NCI-H128 (cell line): ENCODE measurements at regions not wholly inside any gene's neighbourhood (a gene's known extent, or its start where the extent isn't known, plus 50 kb on each side); places are given as distances from the start of the nearest gene placed in this dataset.
A peak's percentile ranks its signal among the peaks of the same experiment; 100 is the strongest.

ENCODE experiments used
- DNase-seq: peaks from one replicate; lab custom pipeline; 2025; ENCODE audit not compliant: unreplicated experiment; lab: John Stamatoyannopoulos, UW

GRCh38 chr2:6495466-6495865 lies 370.2 kb downstream of the CMPK2 start:
- no peak for DNase-seq

DNA sequence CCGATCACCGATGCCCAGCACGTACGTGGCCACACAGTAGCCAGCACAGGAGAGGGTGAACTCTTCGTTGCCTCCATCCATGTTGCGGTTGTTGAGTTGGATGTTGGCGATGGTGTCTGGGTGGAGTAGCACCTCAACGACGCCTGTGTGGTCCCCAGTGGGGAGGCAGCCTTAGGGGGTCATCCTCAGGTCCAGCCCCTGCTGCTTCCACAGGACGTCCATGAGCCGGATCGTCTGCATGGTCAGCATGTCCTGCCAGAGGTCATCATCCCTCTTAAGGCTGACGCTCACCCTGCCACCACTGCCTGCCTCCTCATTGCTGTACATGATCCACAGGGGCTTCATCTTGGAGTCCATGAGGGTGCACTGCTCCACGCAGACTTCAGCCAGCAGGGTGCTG lies 369.3 kb downstream of the CMPK2 start:
- DNase-seq = no peak

DNA sequence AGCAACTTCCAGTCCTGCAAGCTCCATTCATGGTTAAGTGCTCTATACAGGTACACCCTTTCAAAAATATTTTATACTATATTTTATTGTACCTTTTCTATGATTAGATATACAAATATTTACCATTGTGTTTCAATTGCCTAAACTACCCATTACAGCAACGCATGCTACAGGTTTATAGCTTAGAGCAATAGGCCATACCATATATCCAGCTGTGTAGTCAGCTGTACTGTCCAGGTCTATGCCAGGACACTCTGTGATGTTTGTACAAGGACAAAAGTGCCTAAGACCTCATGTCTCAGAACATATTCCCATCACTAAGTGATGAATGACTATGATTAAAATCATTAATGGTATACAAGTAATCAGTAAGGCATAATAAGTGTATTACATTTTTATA lies 368.7 kb downstream of the CMPK2 start:
- no peak for DNase-seq

GRCh38 chr2:6498841-6499240 lies 366.9 kb downstream of the CMPK2 start:
- no peak for DNase-seq

- DNase-seq = no peak
These were observed 366.0 kb downstream of the CMPK2 start for GRCh38 chr2:6499691-6500090.

GRCh38 chr2:6506361-6506794 lies 359.3 kb downstream of the CMPK2 start:
- DNase-seq = no peak

- no peak for DNase-seq
These were observed 358.8 kb downstream of the CMPK2 start for GRCh38 chr2:6506859-6507258.

DNA sequence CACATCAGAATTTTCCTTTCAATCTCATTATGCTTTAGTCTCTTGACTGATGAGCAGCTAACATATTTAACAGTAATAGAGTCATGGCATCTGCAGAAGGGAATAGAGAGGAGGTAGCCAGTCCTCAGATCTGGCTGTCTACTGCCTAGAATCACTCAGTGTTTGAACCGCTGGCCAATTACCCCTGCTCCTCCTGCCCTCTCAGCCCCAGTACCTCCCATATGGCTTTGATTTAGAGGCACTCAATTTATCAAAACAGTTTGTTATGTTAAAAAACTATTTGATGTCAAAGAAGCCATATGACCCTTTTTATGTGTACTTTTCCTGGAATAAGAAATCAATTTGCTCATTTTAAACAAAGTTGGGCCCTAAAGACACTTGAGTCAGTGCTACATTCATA lies 355.2 kb downstream of the CMPK2 start:
- no peak for DNase-seq

GRCh38 chr2:6512589-6512988 lies 353.1 kb downstream of the CMPK2 start:
- DNase-seq = no peak

GRCh38 chr2:6516674-6517073 lies 349.0 kb downstream of the CMPK2 start:
- no peak for DNase-seq

DNA sequence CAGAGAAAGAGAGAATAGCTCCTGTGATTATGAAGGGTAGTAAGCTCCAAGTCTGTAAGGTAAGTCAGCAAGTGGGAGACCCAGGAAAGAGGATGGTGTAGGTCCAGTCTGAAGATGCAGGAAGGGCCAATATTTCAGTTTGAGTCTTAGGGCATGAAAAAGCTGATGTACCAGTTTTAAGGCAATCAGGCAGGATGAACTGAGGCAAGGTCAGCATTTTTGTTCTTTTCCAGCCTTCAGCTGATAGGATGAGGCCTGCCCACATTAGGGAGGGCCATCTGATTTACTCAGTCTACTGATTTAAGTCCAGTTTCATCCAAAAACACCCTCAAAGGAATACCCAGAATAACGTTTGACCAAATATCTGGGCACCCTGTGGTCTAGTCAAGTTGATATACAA lies 347.3 kb downstream of the CMPK2 start:
- no peak for DNase-seq

- no peak for DNase-seq
These were observed 342.2 kb downstream of the CMPK2 start for GRCh38 chr2:6523476-6523875.

DNA sequence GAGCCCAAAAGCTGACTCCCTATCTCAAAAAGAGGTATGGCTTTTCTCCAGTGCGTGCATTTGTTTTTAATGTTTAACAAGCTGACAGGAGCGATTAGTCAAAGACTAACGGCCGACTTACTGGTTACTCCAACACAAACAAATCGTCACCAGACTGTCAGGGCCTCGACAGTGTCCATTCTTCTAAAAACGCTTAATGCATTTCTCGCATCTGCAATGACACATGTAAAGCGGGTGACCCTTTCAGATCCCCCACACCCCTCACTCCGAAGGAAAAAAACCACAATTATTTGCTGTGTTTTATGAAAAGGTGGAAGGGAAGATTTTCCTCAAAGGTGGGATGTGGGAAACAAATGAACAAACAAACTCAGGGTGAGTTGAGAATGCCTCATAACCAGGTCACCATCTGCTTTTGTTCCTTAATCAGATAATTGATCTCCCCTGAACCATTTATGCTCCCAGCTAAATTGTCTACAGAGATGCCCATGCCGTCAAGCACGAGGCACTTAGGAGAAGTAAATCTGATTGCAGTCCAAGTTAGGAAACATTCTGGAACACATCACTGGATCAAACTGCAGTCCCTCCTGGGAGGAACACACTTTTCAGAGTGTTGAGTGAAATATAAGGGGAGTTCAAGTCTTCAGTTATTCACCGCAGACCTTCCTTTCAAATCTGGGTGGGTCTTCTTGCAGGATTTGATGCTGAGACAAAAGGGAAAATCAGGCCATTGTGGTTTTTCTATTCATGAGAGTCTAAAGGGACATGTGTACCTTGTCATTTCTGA lies 340.8 kb downstream of the CMPK2 start:
- no peak for DNase-seq

- no peak for DNase-seq
These were observed 340.2 kb downstream of the CMPK2 start for GRCh38 chr2:6525475-6525964.

GRCh38 chr2:6526093-6526824 lies 339.4 kb downstream of the CMPK2 start:
- peak; percentile 22 for DNase-seq

DNA sequence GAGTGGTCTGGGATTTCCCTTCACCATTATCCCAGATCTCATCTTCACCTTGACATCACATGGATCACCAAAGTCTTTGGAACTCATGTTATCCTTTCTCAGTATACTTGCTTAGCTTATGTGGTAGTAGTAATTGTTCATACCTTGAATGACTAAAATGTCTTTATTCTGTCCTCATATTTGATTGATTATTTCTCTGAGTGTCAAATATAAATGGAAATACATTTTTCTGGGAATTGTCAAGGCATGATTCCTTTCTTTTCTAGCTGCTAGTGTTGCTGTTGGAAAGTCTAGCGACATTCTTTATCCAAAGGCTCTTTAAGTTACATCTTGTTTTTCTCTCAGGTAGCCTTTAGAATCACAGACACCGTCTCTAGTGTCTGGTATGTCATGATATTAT lies 334.4 kb downstream of the CMPK2 start:
- DNase-seq = no peak

GRCh38 chr2:6535572-6535971 lies 330.1 kb downstream of the CMPK2 start:
- no peak for DNase-seq

DNA sequence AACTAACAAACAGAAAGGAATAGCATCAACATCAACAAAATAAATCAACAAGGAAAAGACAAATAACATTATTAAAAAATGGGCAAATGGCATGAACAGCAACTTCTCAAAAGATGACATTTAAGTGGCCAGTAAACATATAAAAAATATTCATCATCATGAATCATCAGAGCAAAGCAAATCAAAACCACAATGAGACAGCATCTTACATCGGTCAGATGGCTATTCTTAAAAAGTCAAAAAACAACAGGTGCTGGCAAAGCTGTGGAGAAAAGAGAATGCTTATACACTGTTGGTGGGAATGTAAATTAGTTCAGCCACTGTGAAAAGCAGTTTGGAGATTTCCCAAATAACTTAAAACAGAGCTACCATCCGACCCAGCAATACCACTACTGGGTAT lies 327.1 kb downstream of the CMPK2 start:
- DNase-seq = no peak

GRCh38 chr2:6545336-6545735 lies 320.4 kb downstream of the CMPK2 start:
- no peak for DNase-seq

DNA sequence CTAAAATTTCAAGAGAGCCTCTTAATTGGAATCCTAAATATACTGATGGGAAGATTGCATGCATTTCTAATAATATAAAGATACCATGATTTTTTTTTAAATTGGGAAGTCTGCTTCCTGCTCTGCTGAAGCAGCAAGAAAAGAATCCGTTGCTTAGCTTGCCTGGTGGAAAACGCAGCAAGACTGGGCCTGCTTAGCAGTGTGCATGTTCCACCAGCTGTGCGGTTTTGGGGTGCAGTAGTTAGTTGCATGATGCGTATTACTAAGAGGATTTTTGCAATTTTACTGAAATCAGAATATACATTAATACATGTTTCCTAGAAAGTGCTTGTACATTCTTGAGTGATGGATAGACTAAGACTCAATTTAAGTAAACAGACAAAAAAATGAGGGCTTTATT lies 319.9 kb downstream of the CMPK2 start:
- DNase-seq = no peak

DNA sequence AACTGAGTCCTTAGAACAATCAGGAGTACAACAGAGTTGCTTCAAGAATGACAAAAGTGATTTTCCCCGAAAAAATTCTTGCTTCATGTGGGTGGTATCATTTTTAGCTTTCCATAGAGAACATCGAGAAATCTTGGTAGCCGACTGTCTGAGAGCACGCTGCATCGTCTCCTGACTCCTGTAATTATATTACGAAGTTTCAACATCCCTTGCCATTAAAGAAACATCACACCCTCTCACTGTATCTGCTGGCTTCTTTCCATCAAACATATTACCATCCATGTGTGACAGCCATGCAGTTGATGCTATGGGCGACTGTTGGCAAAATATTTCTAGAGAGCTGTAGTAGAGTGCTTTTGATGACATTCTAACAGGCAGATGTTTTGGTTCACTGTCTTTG lies 311.2 kb downstream of the CMPK2 start:
- peak; percentile 46 for DNase-seq

- no peak for DNase-seq
These were observed 309.0 kb downstream of the CMPK2 start for GRCh38 chr2:6556755-6557154.
